ENCODE measurements at regions not wholly inside any gene's neighbourhood (a gene's known extent, or its start where the extent isn't known, plus 50 kb on each side); places are given as distances from the start of the nearest gene placed in this dataset.

DNA sequence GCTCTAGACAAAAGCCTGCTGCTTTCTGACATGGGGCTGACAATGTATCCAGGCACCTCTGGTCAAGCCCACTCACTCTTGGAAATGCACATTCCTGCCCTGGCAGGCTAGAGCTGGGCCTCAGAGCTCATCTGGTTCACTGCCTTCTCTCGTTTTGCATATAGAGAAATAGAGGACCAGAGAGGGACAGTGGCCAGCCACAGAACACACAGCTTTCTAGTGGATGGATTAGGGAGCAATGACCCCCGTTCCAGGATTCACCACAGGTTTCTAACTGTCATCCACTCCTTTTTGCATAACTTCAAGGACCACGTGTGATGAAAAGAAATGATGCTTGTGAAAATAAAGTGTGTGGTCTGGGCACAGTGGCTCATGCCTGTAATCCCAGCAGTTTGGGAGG is 129.6 kb upstream of the IGSF21 start:
- no peak for DNase-seq

DNA sequence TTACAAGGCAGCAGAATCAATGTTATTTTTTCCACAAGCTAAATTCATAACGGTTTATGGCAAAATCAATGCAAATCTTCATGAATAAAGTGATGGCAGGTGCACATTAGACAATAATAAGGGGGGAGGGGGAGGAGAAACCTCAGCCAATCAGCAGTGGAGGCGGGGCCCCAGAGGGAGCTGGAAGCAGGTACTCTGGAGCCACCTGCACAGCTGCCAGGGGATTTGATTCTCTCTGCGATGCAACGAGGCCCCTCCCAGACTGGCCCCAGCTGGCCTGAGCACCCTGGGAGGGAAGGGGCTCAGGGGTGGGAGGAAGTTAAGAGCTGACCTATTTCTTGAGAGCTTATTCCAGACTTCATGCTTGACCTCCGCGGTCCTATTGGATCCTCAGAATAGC is 127.8 kb upstream of the IGSF21 start:
- DNase-seq, result no peak

DNA sequence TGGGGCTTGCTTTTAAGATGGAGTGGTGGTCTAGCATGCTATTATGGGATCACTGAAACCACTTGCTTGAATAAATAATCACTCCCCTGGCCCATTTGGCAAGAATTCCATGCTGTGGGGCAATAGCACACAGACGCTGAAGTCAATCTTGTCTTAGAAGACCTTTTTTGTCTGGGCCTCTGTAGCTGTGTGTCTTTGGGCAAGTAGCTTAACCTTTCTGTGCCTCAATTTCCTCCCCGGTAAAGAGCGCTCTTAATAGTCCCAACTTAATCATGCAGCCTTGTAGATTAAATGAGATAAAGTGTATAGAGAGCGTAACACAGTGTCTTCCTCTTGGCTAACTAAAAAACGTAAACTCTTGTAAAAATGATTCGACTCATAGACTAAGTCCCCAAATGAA is 125.4 kb upstream of the IGSF21 start:
- no peak for DNase-seq

DNA sequence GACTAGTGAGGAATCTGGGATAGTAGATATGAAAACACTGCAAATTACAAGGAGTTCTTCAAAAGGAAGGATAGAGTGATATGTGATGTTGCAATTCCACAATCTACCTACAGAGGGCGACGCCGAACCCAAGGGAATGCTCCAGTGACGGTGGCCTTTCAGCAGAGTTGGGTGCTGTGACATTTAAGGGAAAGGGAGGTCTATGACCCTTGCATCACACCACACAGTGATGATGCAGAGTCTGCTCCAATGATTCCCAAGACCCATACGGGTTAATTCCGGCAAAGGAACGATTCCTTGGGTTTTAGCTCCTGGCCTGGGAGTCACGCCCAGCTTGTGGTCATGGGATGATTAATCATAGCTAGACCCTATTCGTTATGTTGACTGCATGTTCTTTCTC is 123.0 kb upstream of the IGSF21 start:
- no peak for DNase-seq

DNA sequence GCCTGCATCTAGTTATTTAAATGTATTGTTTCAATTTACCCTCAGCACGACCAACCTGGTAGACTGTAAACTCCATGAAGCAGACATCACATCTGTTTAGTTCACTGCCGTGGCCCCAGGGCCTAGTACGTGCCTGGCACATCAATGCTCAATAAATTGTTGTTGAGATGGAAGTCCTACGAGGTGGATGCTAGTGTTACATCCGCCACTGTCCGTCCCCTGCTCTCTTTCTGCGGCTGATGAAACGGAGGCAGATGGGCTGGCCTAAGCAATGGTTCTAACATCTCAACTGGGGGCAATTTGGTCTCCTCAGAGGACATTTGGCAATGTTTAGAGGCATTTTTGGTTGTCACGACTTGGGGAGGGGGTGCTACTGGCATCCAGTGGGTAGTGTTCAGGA is 121.4 kb upstream of the IGSF21 start:
- DNase-seq, result no peak

DNA sequence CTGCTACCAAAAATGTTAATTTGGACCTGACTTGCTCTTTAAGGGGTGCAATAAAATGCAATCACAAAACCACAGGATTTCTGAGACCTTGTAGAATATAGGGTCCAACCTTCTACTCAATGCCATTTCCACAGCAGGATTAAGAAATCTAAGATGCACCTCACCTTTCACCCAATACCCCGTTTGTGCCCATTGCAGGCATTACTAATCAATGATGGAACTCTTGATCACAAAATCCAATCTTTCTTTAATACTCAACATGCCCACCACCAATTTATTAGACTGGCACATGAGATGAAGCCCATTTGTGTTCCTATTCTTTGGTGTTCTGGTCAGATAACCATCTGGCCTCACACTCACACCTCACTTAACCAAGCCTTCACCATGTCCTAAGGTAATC is 117.2 kb upstream of the IGSF21 start:
- no peak for DNase-seq

DNA sequence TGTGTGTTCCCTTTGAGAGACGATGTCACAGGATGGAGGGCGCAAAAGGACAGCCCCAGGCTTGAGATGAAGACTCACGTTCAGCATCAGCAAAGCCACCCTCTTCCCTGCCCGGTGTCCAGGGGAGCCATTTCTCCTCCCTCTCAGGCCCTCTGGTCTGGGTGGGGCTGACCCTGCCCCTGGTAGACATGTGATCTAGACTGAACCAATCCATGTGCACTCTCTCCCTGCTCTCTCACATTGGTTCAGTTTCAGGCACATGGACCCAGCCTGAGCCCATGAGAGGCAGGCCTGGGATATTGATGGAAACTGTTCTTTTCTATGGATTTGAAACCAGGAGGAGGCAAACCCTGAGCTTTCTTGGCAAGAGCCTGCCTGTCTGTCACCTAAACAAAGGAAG is 115.6 kb upstream of the IGSF21 start:
- no peak for DNase-seq

DNA sequence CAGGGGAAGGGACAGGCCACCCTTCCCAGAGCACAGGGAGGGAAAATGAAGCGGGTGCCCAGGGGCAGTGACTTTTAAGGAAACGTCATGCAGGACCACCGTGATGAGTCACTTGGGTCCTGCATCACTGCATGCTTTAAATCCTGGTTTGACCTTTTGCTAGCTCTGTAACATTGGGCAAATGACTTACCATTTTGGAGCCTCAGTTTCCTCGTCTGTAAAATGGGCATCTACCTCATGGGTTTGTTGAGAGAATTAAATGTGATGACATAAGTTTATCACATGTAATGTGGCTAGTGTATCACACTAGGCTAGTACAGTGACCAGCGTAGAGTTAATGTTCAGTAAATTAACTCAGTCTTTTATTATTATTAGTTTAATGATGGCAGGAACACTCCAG is 114.8 kb upstream of the IGSF21 start:
- DNase-seq, result no peak

DNA sequence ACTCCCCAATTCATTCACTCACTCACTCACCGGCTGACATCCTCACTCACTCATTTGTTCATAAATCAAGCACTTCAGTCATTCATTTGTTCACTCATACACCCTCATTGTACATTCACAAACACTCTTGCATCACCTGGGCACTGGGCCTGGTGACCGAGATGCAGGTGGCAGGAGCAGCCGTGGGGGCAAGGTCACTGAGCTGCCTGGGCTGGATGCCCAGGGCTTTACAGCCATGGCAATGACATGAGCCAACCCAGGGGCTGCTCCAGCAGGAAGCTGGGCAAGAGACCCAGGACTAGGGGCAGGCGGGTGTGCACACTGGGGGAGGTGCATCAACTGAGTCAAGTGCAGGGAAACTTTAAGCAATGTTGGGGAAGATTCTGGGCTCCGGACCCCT is 113.6 kb upstream of the IGSF21 start:
- no peak for DNase-seq

DNA sequence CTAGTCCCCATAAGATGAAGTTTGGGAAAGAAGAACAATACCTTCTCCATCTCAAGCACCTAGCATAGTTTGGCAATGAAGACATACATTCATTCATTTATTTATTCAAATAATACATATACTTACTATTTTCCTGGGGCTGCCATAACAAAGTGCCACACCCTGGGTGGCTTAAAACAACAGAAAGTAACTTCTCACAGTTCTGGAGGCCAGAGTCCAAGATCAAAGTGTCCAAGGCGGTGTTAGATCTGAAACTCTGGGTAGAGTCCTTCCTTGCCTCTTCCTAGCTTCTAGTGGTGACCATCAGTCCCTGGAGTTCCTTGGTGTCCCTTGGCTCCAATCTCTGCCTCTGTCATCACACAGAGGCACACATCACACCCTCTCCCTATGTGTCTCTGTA is 112.1 kb upstream of the IGSF21 start:
- DNase-seq, result no peak

DNA sequence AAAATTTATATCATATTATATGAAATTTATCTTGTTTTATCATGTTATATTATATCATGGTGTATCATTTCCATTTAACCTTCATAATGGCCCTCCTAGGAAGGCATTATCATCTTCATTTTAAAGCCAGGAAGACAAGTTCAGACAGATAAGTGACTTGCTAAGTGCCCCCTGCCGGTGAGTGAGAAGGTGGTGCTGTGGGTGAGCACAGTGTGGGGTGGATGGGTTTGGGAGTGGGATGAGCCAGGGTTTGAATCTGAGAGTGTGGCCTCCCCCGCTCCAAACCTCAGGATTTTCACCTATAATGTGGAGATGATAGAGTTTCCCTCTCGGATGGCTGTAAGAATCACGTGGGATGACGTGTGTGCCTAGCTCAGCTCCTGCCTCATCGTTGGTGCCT is 108.7 kb upstream of the IGSF21 start:
- DNase-seq, result no peak

DNA sequence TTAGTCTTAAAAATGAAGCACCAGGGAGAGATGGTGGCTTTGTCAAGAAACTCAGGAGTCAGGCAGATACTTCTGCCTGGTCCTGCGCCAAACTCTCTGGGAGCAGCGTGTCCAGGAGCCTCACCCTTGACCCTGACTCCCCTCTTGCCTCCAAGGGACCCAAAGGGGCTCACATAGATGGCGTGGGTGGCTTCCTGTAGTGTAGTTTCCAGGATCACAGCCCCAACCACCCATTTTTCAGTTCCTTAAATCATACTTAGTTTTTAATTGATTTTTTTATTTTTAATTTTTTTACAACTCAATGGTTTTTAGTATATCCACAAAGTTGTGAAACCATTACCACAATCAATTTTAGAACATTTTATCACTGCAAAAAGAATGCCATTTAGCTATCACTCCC is 107.7 kb upstream of the IGSF21 start:
- no peak for DNase-seq

DNA sequence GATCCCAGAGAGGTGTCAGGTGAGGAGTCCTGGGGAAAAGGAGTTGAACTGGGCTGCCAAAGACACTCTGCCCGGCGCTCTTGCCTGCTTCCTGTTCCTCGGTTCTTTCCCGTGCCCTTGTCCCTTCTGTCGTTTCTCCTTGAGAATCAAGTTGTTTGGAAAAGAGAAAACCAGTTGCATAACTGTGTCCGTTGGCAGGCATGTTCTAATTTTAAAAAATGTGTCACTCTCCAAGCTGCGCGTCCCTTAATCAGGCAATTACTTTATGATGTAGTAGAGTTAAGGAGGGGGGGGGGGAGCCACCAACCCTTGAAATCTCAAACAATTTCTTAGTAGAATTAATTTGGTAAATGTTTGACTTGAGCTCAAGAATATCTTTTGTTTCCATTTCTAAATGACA is 105.9 kb upstream of the IGSF21 start:
- DNase-seq, result no peak

DNA sequence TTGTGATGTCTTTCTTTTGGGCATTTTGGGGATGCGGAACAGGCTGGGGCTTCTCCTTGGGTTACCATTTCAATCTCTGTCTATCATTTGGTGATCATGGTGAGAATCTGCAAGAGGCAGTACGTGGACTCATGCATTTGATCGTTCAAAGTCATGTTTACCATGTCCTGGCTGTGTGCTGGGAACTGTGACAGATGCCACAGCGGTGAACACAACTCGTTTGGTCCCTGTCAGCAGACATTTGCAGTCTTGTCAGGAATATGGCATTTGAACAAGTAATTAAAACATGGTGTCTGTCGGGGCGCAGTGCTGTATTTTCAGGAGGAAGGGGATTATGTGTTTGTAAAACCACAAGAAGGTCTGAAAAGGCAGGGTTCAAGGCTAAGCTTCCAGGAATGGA is 103.3 kb upstream of the IGSF21 start:
- no peak for DNase-seq

DNA sequence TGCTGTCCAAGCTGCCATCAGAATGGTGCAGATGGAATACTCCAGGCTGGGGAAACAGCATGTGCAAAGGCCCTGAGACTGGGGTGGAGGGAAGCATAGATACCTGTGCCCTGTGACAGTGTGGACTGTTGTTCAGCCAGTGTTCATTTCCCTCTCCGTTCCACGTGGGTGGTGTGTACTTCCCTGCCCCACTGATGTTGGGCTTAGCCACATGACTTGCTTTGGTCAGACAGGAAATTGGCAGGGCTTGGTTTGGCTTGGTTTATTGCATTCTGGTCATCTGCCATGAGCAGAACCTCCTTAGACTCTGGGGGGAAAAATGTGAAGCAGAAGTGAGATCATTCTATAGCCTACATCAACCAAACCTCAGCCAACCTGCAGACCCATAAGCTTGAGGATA is 102.4 kb upstream of the IGSF21 start:
- DNase-seq, result no peak

DNA sequence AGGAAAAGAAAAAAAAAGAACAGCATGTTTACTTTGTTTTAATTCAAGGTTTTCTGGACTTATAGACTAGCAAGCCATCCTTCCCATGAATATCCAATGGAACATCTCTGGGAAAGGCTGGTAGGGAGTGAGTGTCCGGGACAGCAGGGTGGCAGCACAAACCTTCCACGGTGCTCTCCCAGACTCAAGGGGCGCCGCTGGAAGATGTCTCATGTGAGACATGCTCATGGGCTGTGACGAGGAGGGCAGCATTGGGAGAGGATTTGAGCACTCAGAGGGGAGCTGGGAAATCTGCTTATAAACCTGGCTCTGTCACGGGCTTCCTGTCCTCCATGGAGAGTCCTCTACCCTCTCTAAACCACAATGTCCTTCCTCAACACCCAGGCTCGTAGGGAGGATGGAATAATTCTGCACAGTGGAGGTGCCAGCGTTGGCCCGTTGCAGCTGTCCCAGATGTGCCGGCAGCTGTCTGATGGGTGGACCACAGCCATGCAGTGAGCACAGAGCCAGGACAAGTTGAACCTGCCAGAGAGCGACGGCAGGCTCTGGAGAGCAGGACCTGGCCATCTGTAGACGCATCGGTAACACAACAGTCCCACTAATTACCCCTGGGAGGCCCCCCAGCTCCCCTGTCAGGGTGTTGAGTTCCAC is 100.1 kb upstream of the IGSF21 start:
- no peak for DNase-seq

DNA sequence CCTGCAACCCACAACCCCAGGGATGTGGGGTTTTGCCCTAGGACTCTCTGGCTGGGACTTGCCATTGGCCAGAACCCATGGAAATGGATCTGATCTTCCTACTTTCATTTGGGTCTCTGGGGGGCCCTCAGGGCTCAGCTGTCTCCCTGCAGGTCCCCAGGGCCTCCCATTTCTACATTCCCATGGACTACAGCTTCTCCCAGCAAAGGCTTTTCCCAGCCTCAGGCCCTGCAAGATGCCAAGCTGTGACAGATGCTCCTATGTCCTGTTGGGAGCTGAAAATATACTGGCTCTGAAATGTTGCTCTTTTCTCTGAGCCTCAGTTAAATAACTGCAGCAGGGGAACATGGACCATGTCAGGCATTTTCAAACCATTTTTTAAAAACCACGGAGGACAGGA is 99.5 kb upstream of the IGSF21 start:
- DNase-seq, result no peak

DNA sequence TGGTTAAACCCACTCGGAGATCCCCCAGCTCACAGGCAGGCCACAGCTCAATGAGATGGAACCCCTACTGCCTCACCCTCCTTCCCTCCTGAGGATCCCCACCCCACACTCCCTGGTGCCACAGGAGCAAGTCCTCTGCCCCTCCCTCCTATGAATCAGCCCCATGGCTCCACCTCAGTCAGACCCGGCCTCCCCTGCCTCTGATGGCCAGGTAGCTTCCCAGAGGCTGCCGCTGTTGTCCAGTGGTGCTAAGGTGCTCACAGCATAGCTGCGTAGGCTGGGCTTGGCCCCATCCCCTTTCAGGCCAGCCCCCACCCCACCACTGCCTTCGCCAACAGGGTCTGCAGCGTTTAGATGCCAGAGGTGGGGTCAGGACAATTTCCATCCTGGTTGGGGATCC is 98.5 kb upstream of the IGSF21 start:
- no peak for DNase-seq

DNA sequence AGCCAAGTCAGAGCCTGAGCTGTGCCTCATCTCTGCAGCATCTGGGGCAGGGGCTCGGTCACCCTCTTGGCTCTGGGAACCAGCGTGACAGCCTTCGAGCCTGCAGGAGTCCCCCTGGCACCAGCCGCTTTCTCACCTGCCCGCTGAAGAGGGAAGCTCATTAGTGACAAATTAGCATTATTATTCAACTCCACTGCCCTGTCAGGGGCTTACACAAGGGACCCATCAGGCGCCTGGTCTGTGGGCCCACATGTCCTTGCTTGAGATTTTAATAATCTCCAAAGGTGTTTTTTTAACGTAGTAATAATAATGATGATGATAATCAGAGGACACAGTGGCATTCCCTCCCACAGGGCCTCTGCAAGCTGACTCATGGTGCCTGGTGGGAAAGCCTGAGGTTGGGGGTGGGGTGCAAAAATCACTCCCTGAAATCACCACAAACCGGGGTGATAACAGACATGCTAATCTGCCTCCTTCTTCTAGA is 98.1 kb upstream of the IGSF21 start:
- no peak for DNase-seq

DNA sequence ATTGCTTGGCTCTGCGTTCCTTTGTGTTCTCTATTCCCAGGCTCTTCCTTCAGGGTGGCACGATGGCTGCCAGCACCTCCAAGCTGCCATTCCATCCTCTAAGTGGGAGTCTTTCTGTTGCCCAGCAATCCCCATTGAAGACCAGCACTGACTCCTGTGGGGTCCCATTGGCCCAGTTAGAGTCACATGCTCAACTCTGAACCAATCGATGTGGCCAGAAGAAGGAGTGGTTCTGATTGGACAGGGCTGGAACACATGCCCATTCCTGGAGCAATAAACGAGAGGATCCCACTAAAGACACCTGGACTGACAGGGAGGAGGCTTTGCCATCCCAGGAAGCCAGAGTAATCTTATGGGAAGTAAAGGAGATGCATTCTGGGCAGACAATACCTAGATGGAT is 97.2 kb upstream of the IGSF21 start:
- no peak for DNase-seq

DNA sequence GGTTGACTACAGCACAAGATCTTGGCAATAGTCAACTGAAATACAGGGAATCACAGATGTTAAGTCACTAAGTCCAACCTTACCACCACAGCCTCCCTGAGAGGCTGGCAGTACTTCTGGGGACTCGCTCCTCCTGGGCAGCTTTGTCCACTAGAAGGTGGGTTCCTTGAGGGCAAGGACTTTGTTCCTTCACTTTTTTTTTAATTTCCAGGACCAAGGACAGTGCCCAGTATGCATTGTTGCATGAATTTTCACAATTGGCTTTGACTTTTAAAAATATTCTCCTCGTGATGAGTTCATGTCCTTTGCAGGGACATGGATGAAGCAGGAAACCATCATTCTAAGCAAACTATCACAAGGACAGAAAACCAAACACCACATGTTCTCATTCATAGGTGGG is 96.7 kb upstream of the IGSF21 start:
- no peak for DNase-seq

DNA sequence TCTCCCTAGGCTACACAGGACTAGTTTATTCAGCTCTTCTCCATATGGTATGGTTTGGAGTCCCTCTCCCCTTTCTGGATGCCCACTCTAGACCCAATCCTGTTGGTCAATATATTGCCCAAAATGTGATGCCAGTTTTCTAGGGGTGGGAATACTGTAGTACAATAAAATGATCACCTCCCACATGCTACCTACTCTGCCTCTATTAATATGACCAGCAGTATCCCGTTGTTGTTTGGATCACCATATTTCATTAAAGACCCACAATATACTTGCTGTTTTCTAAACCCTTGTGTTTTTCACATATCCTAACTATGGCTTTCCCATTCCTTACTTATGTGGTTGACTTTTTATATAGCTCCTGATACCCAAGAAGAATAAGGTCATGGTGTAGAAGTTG is 95.9 kb upstream of the IGSF21 start:
- no peak for DNase-seq

DNA sequence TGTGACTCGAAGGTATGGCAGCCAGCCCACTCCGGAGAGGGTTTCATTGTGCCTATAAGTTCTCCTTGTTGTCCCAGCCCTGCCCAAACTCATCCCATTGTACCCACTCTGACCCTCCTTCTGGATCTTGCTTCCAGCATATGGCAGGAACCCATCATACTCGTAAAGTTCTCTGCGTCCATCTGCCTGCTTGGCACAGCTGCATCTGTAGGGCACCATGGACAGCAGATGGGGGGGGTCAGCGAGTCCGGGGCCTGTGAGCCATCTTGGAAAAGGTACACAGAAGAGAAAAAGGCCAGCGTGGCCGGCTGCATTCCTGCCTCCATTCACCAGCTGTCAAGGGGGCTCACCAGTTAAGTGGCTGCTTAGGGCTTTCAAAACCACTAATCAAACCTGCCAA is 94.9 kb upstream of the IGSF21 start:
- no peak for DNase-seq

DNA sequence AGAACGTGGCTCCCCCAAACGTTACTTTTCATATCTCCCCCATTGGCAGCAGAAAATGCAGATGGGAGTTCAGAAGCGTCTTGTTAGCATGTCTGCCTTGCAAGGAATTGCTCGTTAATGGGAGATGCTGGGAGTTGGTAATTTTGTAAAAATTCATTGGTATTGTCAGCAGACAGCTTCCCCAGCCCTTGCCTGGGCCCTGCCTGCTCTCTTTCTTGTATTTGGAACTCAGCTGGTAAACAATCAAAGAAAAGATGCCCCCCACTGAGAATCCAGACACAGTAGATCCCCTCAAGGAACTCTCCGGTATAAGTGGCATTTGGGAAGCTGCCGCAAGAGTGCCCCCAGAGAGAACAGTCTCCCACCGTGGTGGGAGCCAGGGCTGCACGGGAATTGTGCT is 94.4 kb upstream of the IGSF21 start:
- no peak for DNase-seq

DNA sequence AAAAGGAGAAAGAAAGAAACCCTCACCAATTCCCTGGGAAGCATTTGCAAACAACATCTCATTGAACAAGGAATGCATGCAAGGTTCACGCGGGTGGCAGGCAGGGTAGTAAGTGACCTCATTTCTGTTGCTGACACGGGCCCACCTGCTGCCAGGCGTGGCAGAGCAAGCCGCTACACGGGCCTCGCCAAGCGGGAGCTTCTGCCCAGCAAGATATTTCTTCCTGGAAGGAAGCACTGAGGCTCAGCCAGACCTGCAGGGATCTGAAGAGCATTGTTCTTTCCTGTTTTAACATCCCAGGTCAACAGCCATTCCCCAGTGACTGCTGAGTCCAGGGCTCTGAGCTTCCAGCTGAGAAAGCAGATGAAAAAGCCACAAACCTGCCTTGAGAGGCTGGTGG is 91.9 kb upstream of the IGSF21 start:
- DNase-seq, result no peak

DNA sequence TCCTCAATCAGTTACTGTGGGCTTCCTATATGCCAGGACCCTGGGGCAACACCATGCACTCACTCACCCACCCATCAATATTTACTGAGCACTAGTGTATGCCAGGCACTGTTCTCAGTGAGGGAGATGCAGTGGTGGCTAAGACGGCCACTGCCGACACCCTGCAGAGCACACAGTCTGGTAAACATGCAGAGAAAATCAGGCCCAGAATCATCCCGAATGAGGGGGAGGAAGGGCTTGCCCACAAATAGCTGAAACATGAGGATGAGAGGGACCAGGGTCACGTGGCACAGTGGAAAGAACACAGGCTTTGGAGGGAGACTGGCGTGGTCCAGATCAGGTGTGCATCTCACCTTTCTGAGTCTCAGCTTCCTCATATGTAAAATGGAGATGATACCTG is 89.2 kb upstream of the IGSF21 start:
- DNase-seq, result no peak

Data from dermis blood vessel endothelial cell (primary cell).